HepG2 (cell line): ENCODE measurements at regions not wholly inside any gene's neighbourhood (a gene's known extent, or its start where the extent isn't known, plus 50 kb on each side); places are given as distances from the start of the nearest gene placed in this dataset.

Source experiments
- HCFC1 ChIP-seq: fragments of 150-350 bp; IDR thresholded peaks from 2 replicates; pipeline ENCODE4 v1.6.1; 2014; ENCODE audit warnings: low read depth, low read length
- HDAC2 ChIP-seq: sonication (generic); formaldehyde crosslinking; IDR thresholded peaks from 2 replicates; pipeline ENCODE4 v1.4.0; 2020; ENCODE audit warnings: missing genetic modification reagents
- MXI1 ChIP-seq: IDR thresholded peaks from 3 replicates; pipeline ENCODE4 v1.6.1; 2012; ENCODE audit warnings: low read depth, low read length, inconsistent platforms, borderline replicate concordance
- MZF1 ChIP-seq: sonication (generic); formaldehyde crosslinking; IDR thresholded peaks from 2 replicates; pipeline ENCODE4 v1.8.1; 2023; ENCODE audit warnings: mild to moderate bottlenecking, missing genetic modification reagents, borderline replicate concordance
- ZBTB1 ChIP-seq: sonication (generic); formaldehyde crosslinking; IDR thresholded peaks from 2 replicates; pipeline ENCODE4 v1.4.0; 2020; ENCODE audit warnings: missing genetic modification reagents, borderline replicate concordance
- ZBTB40 ChIP-seq, 2 experiments: fragments of 450-650 bp in 1 of 2; sonication (generic) in 1 of 2; formaldehyde crosslinking in 1 of 2; IDR thresholded peaks; 2 replicates each; pipeline versions ENCODE4 v1.6.1 to v1.8.0; 2016 to 2022; ENCODE audit warnings: antibody characterized with exemption in 1 of 2, mild to moderate bottlenecking in 1 of 2, missing genetic modification reagents in 1 of 2
- ZNF275 ChIP-seq: sonication (generic); formaldehyde crosslinking; IDR thresholded peaks from 2 replicates; pipeline ENCODE4 v1.8.0; 2022; ENCODE audit warnings: missing genetic modification reagents, mild to moderate bottlenecking, inconsistent platforms, borderline replicate concordance

GRCh38 chr18:39618265-39619003, 2052.8 kb upstream of the CELF4 start (continued):
- TF ChIP-seq ZNF275 (CRISPR knock-in tag) (no peak), HDAC2 (no peak), ZBTB40 (IDR thresholded peaks at IDR 0.05) (no peak), ZBTB40 (CRISPR knock-in tag; IDR thresholded peaks at IDR 0.05) (no peak), HCFC1 (no peak), MZF1 (CRISPR knock-in tag) (no peak), MXI1 (no peak), ZBTB1 (CRISPR knock-in tag) (no peak)
- TF ChIP-seq, all 625 proteins: peak for 0
